ENCODE measurements at regions not wholly inside any gene's neighbourhood (a gene's known extent, or its start where the extent isn't known, plus 50 kb on each side); places are given as distances from the start of the nearest gene placed in this dataset.

GRCh38 chr2:128691526-128691925 is 372.9 kb upstream of the HS6ST1 start:
- no peak for DNase-seq (ENCODE audit: low read depth)

DNA sequence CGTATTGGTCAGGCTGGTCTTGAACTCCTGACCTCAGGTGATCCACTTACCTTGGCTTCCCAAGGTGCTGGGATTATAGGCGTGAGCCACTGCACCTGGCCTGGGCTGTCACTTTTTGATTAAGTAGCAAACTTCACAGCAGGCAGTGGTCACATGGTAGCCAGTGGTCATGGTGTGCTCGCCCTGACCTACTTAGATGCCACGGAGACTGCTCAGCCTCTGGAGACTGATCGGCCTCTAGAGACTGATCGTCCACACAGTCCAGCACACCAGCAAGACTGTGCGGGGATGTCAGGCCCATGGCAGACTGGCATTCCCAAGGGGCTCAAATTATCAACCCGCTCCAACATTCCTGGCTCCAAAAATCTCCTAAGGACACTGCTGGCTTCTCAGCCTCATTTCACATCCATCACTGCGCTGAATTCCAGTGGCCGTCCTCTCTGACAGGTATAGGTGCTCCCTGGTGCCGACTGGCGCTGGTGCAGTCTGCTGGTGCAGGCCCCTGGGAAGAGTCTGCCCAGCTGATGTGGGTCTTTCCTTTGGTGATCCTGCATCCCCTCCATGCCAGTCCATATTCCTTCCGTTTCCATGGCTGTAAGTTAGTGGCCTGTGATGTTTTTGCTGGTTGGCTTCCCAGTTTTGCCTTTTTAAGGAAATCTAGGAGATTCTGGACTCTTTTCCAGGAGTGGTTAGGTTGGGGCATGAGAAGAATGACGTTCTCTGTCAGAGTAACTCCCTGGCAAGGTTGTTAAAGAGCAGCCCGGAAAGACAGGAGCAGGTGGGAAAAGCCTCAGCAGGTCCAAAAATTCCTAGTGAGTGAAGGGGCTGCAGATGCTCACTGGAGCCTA is 374.5 kb upstream of the HS6ST1 start:
- DNase-seq (ENCODE audit: low read depth) = no peak

DNA sequence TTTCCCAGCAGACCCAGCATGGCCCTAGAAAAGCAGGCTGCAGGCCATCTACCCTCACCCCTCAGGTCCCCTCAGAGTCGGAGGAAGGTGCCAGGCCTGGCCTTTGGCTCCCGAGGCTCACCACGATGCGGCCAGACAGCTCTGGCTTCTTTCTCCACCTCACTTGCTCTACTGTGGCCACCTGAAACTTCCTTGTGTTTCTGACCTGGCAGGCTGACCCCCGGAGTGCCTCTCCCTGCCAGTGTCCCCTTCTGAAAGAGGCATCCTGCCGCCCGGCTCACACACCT is 375.0 kb upstream of the HS6ST1 start:
- DNase-seq (ENCODE audit: low read depth) = no peak

DNA sequence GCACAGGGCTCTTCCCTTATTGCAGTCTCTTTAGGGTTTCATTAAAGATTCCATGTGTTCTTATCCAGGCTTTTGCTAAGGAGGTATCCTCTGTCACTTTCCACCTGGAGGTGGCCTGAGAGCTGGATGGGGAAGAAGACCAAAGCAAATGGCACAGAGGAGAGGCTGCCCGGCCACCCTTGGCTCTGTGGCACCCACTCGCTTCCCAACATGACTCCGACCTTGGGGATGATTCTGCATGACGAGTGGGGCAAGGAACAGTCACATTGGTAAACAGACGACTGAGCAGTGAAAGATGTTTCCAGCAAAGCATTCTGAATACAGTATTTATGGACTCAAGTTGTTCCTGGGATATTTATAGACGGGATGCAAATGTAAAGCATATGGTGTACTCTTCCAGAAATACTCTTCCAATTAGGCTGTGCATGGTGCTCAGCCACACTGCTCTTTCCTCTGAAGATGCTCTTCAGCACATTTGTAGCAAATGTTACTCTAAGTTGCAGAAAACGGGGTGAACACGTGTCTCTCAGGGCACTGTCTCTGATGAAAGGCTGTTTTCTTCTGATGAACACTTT is 377.1 kb upstream of the HS6ST1 start:
- no peak for DNase-seq (ENCODE audit: low read depth)

DNA sequence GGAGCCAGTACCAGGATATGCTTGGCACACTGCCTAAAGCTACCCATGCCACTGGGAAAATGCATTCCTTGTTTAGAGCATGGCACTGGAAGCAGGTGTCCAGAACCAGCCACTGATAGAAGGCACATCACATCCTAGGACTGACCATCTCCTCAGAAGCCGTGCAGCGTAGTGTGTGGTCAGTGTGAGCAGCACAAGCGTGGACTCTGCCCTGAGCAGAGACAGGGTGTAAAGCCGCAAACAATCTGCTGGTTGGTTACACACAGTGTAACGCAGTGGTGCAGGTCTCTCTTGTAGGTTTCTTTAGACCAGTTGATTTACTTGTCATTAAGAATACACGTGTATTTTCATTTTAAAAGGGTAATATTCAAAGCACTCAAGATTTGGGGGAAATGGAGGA is 377.8 kb upstream of the HS6ST1 start:
- DNase-seq (ENCODE audit: low read depth) = no peak

DNA sequence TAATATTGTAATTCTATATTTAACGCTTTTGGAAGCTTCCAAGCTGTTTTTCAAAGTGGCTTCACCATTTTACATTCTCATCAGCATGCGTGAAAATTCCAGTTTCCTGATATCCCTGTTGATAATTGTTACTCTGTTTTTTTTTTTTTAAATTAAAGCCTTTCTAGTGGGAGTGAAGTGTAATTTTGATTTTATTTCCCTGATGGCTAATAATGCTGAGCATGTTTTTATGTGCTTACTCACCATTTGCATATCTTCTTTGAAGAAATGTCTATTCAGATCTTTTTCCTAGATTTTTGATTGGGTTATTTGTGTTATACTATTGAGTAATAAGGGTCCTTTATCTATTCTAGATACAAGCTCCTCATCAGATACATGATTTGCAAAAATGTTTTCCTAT is 382.8 kb upstream of the HS6ST1 start:
- DNase-seq (ENCODE audit: low read depth) = no peak

DNA sequence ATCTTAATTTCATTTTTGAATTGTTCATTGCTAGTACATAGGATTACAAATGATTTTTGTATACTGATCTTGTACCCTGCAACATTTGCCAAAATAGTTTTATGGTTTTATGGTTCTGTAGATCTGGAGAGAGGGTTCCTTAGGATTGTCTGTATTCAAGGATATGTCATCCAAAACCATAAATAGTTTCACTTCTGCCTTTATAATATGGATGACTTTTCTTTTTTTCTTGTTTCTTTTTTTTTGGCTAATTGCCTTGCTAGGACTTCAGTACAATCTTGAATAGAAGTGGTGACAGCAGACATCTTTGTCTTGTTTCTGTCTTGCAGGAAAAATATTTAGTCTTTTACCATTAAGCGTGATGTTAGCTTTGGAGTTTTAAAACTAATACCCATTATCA is 383.9 kb upstream of the HS6ST1 start:
- DNase-seq (ENCODE audit: low read depth) = no peak

- no peak for DNase-seq (ENCODE audit: low read depth)
Measured at GRCh38 chr2:128708106-128708816, 389.6 kb upstream of the HS6ST1 start.

- no peak for DNase-seq (ENCODE audit: low read depth)
Measured at GRCh38 chr2:128710242-128710641, 391.6 kb upstream of the HS6ST1 start.

DNA sequence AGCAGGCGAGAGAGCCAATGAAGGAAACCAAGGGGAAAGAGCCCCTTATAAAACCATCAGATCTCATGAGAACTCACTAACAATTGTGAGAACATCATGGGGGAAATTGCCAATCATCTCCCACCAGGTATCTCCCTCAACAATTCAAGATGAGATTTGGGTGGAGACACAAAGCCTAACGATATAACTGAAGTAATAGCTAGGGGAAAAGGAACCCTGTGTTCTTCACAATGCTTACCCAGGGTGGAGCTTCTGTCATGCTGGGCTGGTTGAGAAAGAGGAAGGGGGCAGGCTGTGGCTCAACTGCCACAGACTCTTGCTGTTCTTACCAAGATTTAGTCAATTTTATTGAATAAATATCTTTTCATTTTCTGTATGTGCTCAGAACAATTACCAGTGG is 392.1 kb upstream of the HS6ST1 start:
- DNase-seq (ENCODE audit: low read depth) = no peak

DNA sequence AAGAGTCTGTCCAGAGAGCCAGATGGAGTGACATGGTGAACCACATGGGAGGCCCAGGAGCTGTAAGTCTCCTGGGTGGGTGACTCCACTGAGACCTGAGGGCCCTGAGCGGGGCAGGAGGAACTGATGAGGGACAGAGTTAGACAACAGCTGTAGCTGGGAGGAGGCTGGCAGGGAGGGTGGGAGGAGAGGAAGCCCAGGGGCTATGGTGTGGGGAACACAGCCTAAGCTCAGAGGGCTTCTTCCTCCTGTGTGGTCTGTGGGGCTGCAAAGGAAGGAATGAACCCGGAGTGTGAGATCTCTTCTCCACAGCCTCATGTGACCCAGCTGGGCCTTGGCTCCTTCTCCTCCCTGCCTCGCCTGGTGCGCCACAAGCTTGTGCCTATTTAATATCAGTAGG is 395.6 kb upstream of the HS6ST1 start:
- DNase-seq (ENCODE audit: low read depth) = no peak

GRCh38 chr2:128714851-128715312 is 396.2 kb upstream of the HS6ST1 start:
- no peak for DNase-seq (ENCODE audit: low read depth)

GRCh38 chr2:128715360-128715759 is 396.7 kb upstream of the HS6ST1 start:
- no peak for DNase-seq (ENCODE audit: low read depth)

- no peak for DNase-seq (ENCODE audit: low read depth)
Measured at GRCh38 chr2:128716299-128716721, 397.6 kb upstream of the HS6ST1 start.

GRCh38 chr2:128717758-128718710 is 399.4 kb upstream of the HS6ST1 start:
- DNase-seq (ENCODE audit: low read depth) = no peak

GRCh38 chr2:128720080-128721022 is 401.7 kb upstream of the HS6ST1 start:
- DNase-seq (ENCODE audit: low read depth) = no peak

DNA sequence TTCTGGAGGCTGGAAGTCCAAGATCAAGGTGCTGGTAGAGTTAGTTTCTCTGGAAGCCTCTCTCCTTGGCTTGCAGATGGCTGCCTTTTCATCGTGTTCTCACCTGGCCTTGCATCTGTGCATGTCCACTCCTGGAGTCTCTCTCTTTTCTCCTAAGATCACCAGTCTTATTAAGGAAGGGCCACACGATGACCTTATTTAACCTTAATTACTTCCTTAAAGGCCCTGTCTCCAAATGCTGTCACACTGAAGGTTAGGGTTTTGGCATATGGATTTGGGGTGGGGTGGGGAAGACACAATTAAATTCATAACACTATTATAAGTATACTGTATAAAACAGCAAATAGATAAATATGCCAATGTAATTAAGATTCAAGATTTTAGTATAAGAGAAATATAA is 402.4 kb upstream of the HS6ST1 start:
- DNase-seq (ENCODE audit: low read depth) = no peak

DNA sequence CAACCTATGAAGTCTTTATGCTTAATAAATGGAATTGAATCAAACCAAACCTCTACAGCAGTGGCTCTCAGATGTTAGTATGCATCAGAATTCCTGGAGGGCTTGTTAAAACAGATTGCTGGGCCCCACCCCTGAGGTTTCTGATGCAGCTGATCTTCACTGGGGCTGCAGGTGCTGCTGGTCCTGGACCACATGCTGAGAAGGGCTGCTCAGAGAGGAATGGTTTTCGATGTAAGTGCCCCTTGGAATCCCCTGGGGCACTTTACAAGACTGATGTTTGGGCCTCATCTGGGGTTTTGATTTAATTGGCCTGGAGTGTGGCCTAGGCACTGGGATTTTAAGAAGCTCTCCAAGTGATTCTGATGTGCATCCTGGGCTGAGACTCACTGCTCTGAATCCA is 403.8 kb upstream of the HS6ST1 start:
- no peak for DNase-seq (ENCODE audit: low read depth)

- DNase-seq (ENCODE audit: low read depth) = no peak
Measured at GRCh38 chr2:128724547-128724946, 405.9 kb upstream of the HS6ST1 start.

- no peak for DNase-seq (ENCODE audit: low read depth)
Measured at GRCh38 chr2:128724972-128725371, 406.3 kb upstream of the HS6ST1 start.

- no peak for DNase-seq (ENCODE audit: low read depth)
Measured at GRCh38 chr2:128726236-128726635, 407.6 kb upstream of the HS6ST1 start.
